K562 (cell line): ENCODE measurements at regions not wholly inside any gene's neighbourhood (a gene's known extent, or its start where the extent isn't known, plus 50 kb on each side); places are given as distances from the start of the nearest gene placed in this dataset.

ENCODE experiments used
- ATAC-seq: fragments of 200-7000 bp; cut with Tn5 transposase; 3 replicates; pipeline ENCODE4 v1.9.1; 2020; ENCODE audit warnings: moderate library complexity
- BruUV-seq: library from RNA; stranded (reverse); fragments of 400-500 nt; replicated peaks from 2 replicates; lab custom pipeline; 2021; lab: Mats Ljungman, UMichigan
- CTCF ChIA-PET: fragments of 300-600 bp; formaldehyde crosslinking; extraction: SDS; loops from one replicate; lab custom pipeline; 2021; ENCODE audit warnings: low intra/inter-chr PET ratio; lab: Yijun Ruan, JAX
- POLR2A ChIA-PET: fragments of 300-600, 350-650 bp; sonication (Branson Sonifier 250); formaldehyde crosslinking; extraction: SDS; loops from one replicate; lab custom pipeline; 2021; ENCODE audit warnings: antibody characterized with exemption, inconsistent platforms; lab: Yijun Ruan, JAX
- DNase-seq, 4 experiments: peaks; one replicate each; pipeline versions ENCODE4 v3.0.0 to v3.0.0-alpha.2; 2011 to 2018; ENCODE audit warnings: low spot score in 3 of 4, mixed read lengths in 3 of 4; ENCODE audit errors: extremely low read depth in 1 of 4
- FAIRE-seq: peaks from 2 replicates; lab custom pipeline; 2011; peaks lifted over from hg19 to GRCh38; lab: Jason Lieb, UNC
- H2AFZ ChIP-seq: 2 replicates; pipeline ENCODE4 v1.6.0; 2011; ENCODE audit warnings: low read depth, low read length, control low read depth, inconsistent platforms
- H3K27ac ChIP-seq: fragments of 200-600 bp; 3 replicates; pipeline ENCODE4 v1.8.0; 2011; ENCODE audit warnings: low read depth, mild to moderate bottlenecking, control low read depth, inconsistent platforms, low read length, moderate library complexity, mixed read lengths; ENCODE audit errors: extremely low read depth
- H3K27me3 ChIP-seq, 2 experiments: fragments of 300-600 bp in 1 of 2; 2 replicates in 1 of 2; 3 replicates in 1 of 2; pipeline versions ENCODE4 v1.6.0 to v1.8.0; 2011; ENCODE audit warnings: inconsistent platforms in 2 of 2, low read length in 2 of 2, mild to moderate bottlenecking in 1 of 2, mixed read lengths in 1 of 2, moderate library complexity in 1 of 2; ENCODE audit not compliant: control insufficient read depth in 2 of 2, insufficient read depth in 2 of 2
- H3K36me3 ChIP-seq: fragments of 300-600 bp; 3 replicates; pipeline ENCODE4 v1.8.0; 2011; ENCODE audit warnings: mild to moderate bottlenecking, low read length, inconsistent platforms; ENCODE audit not compliant: control insufficient read depth, insufficient read depth
- H3K4me1 ChIP-seq, 2 experiments: fragments of 200-600 bp in 1 of 2; replicated peaks in 1 of 2; 2 replicates in 1 of 2; 3 replicates in 1 of 2; pipeline versions ENCODE4 v1.5.1 to v1.8.0; 2011; ENCODE audit warnings: inconsistent platforms in 2 of 2, low read length in 2 of 2, mild to moderate bottlenecking in 1 of 2, mixed read lengths in 1 of 2, moderate library complexity in 1 of 2; ENCODE audit not compliant: control insufficient read depth in 2 of 2, insufficient read depth in 2 of 2
- H3K4me2 ChIP-seq: 2 replicates; pipeline ENCODE4 v1.6.1; 2011; ENCODE audit warnings: low read length, control low read depth, inconsistent platforms, mixed read lengths; ENCODE audit not compliant: insufficient read depth
- H3K4me3 ChIP-seq: fragments of 200-600 bp; sonication (generic), shearing (Covaris generic); 2 replicates; pipeline ENCODE4 v1.5.1; 2016; ENCODE audit warnings: control low read depth, inconsistent platforms
- H3K79me2 ChIP-seq: fragments of 200-600 bp; 3 replicates; pipeline ENCODE4 v1.8.0; 2011; ENCODE audit warnings: low read length, inconsistent platforms; ENCODE audit not compliant: control insufficient read depth, insufficient read depth
- H3K9ac ChIP-seq, 2 experiments: 2 replicates each; pipeline versions ENCODE4 v1.6.0 to v1.6.1; 2011; ENCODE audit warnings: low read depth in 2 of 2, low read length in 2 of 2, control low read depth in 1 of 2, inconsistent platforms in 1 of 2, mild to moderate bottlenecking in 1 of 2, mixed read lengths in 1 of 2; ENCODE audit not compliant: insufficient read depth in 1 of 2
- H3K9me1 ChIP-seq: one replicate; pipeline ENCODE4 v1.6.0; 2011; ENCODE audit warnings: inconsistent platforms, mild to moderate bottlenecking, low read length, moderate library complexity; ENCODE audit not compliant: control insufficient read depth, insufficient read depth
- H3K9me3 ChIP-seq: replicated peaks from 2 replicates; pipeline ENCODE4 v1.5.1; 2011; ENCODE audit warnings: low read depth, low read length, inconsistent platforms; ENCODE audit not compliant: control insufficient read depth, insufficient read depth
- H4K20me1 ChIP-seq: replicated peaks from 2 replicates; pipeline ENCODE4 v1.6.1; 2011; ENCODE audit warnings: low read length, inconsistent platforms, mixed read lengths; ENCODE audit not compliant: control insufficient read depth, insufficient read depth
- EP400 ChIP-seq: fragments of 450-650 bp; IDR thresholded peaks from 2 replicates; pipeline ENCODE4 v1.6.1; 2017; ENCODE audit warnings: antibody characterized with exemption, mild to moderate bottlenecking, moderate library complexity
- WGBS: fragments of 100-300 bp; shearing (Covaris generic); methylation state at CpG from one replicate; pipeline ENCODE4 v1.1.6; 2016; ENCODE audit warnings: low coverage, mixed read lengths; ENCODE audit not compliant: insufficient coverage; ENCODE audit errors: missing lambda C conversion rate; 5-methylcytosine and 5-hydroxymethylcytosine counted together
- in situ Hi-C: fragments of 300-500 bp; cut with MboI; formaldehyde crosslinking; loops from 4 replicates; pipeline ENCODE4 v1.15.0; 2018; ENCODE audit warnings: inconsistent platforms, mixed read lengths
- intact Hi-C: fragments of 100-400 bp; cut with micrococcal nuclease; formaldehyde crosslinking; loops from 2 replicates; pipeline ENCODE4 v1.14.2; 2022
- TF ChIP-seq, protein P1 (sequence below), 3 experiments: IDR thresholded peaks in 2 of 3; conservative IDR thresholded peaks in 1 of 3; 2 replicates each; pipeline ENCODE4 v1.5.1; 2011 to 2012; ENCODE audit warnings: low read length in 3 of 3, mild to moderate bottlenecking in 3 of 3, control low read depth in 2 of 3, improper control_type of control experiment in 1 of 3, inconsistent platforms in 1 of 3, low read depth in 1 of 3, mixed read lengths in 1 of 3, moderate library complexity in 1 of 3; ENCODE audit not compliant: insufficient read depth in 2 of 3

DNA sequence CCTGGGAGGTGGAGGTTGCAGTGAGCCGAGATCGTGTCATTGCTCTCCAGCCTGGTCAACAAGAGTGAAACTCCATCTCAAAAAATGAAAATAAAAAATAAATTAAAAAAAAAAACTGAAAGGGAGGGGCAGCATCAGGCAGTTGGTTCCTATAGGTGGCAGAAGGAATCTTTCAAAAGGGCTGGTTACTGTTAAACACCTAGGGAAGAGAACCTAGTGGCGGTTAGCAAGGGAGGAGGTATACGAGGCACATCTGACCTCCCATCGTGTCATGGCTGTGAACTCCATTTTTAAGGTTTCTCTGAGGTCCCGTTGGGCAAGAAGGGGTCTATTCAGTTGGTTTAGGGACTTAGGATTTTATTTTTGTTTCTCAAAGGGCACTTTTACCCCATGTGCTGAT is 150.1 kb downstream of the SLC7A11 start:
- Histone ChIP-seq H2AFZ (no peak overlapping the region), H3K27ac (no peak overlapping the region), H3K4me3 (no peak overlapping the region), H3K4me2 (no peak overlapping the region), H3K9ac (no peak overlapping the region), H3K79me2 (no peaks in the 10 kb centered on the region), H3K4me1 (no peaks in the 10 kb centered on the region), H3K36me3 (no peaks in the 10 kb centered on the region), H4K20me1 (no peaks in the 10 kb centered on the region), H3K9me3 (no peaks in the 10 kb centered on the region), H3K9me1 (peaks cover 2% of the 10 kb centered on the region), H3K27me3 (no peaks in the 10 kb centered on the region; a peak in 1 of 5 replicates)
- no TSS peak for BruUV-seq
- DNase-seq (no peak), ATAC-seq (0 out of 3 replicates have a peak, but pooled peaks have one; percentile 59), FAIRE-seq (no peak)
- intact Hi-C loops = loop anchor here (5.0 kb wide), 3 partner anchors 430 to 780 kb away; no protein-coding TSS in a partner anchor
- TF ChIP-seq, protein P1, sequence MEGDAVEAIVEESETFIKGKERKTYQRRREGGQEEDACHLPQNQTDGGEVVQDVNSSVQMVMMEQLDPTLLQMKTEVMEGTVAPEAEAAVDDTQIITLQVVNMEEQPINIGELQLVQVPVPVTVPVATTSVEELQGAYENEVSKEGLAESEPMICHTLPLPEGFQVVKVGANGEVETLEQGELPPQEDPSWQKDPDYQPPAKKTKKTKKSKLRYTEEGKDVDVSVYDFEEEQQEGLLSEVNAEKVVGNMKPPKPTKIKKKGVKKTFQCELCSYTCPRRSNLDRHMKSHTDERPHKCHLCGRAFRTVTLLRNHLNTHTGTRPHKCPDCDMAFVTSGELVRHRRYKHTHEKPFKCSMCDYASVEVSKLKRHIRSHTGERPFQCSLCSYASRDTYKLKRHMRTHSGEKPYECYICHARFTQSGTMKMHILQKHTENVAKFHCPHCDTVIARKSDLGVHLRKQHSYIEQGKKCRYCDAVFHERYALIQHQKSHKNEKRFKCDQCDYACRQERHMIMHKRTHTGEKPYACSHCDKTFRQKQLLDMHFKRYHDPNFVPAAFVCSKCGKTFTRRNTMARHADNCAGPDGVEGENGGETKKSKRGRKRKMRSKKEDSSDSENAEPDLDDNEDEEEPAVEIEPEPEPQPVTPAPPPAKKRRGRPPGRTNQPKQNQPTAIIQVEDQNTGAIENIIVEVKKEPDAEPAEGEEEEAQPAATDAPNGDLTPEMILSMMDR (IDR thresholded peaks at IDR 0.05 in 2 of 3, conservative IDR thresholded peaks at IDR 0.05 in 1 of 3; ENCODE audit: insufficient read depth in 2 of 3, low read depth in 1 of 3, low read length in 3 of 3) = peak in 1 of 3 experiments; percentile 28; a peak in 2 of 6 replicates
- no peak for TF ChIP-seq EP400
- 0% methylated on average over 6 of the region's 6 CpGs for WGBS
- in situ Hi-C loops = no loop called here
- ChIA-PET POLR2A (no interaction called here), CTCF (interaction anchor here (0.7 kb wide), 1 partner anchor 828 kb away, joined by 3 read pairs; no protein-coding TSS in a partner anchor)
